Midbrain (tissue), 1 donor: ENCODE measurements at regions not wholly inside any gene's neighbourhood (a gene's known extent, or its start where the extent isn't known, plus 50 kb on each side); places are given as distances from the start of the nearest gene placed in this dataset.

Experiments
- DNase-seq: peaks from one replicate; lab custom pipeline; 2025; lab: John Stamatoyannopoulos, UW

- DNase-seq = no peak
Measured at GRCh38 chr2:3960106-3960505, 256.7 kb downstream of the DCDC2C start.

GRCh38 chr2:3962719-3963118 lies 259.3 kb downstream of the DCDC2C start:
- no peak for DNase-seq

GRCh38 chr2:3965211-3965610 lies 261.8 kb downstream of the DCDC2C start:
- DNase-seq = no peak

GRCh38 chr2:3965953-3966352 lies 262.6 kb downstream of the DCDC2C start:
- no peak for DNase-seq

GRCh38 chr2:3966470-3966869 lies 263.1 kb downstream of the DCDC2C start:
- DNase-seq = no peak

- DNase-seq = no peak
Measured at GRCh38 chr2:3968736-3969135, 265.4 kb downstream of the DCDC2C start.

GRCh38 chr2:3970791-3971651 lies 267.6 kb downstream of the DCDC2C start:
- no peak for DNase-seq

- no peak for DNase-seq
Measured at GRCh38 chr2:3971652-3972192, 268.3 kb downstream of the DCDC2C start.

- DNase-seq = no peak
Measured at GRCh38 chr2:3972377-3972776, 269.0 kb downstream of the DCDC2C start.

GRCh38 chr2:3974765-3975164 lies 271.4 kb downstream of the DCDC2C start:
- no peak for DNase-seq

- no peak for DNase-seq
Measured at GRCh38 chr2:3981446-3981987, 278.1 kb downstream of the DCDC2C start.

GRCh38 chr2:3982160-3982559 lies 278.8 kb downstream of the DCDC2C start:
- DNase-seq = no peak

- no peak for DNase-seq
Measured at GRCh38 chr2:3986063-3986462, 282.7 kb downstream of the DCDC2C start.

- no peak for DNase-seq
Measured at GRCh38 chr2:3986530-3987258, 283.3 kb downstream of the DCDC2C start.

- no peak for DNase-seq
Measured at GRCh38 chr2:4002841-4003403, 299.5 kb downstream of the DCDC2C start.

GRCh38 chr2:4012197-4012596 lies 308.8 kb downstream of the DCDC2C start:
- no peak for DNase-seq

- DNase-seq = no peak
Measured at GRCh38 chr2:4018535-4018934, 315.2 kb downstream of the DCDC2C start.

GRCh38 chr2:4020153-4020552 lies 316.8 kb downstream of the DCDC2C start:
- DNase-seq = no peak

- DNase-seq = no peak
Measured at GRCh38 chr2:4020649-4021048, 317.3 kb downstream of the DCDC2C start.

GRCh38 chr2:4024605-4025004 lies 321.2 kb downstream of the DCDC2C start:
- no peak for DNase-seq

- DNase-seq = no peak
Measured at GRCh38 chr2:4029081-4029480, 325.7 kb downstream of the DCDC2C start.

- no peak for DNase-seq
Measured at GRCh38 chr2:4039896-4040295, 336.5 kb downstream of the DCDC2C start.
